HepG2 (cell line): ENCODE measurements at regions not wholly inside any gene's neighbourhood (a gene's known extent, or its start where the extent isn't known, plus 50 kb on each side); places are given as distances from the start of the nearest gene placed in this dataset.

ENCODE experiments used
- ATAC-seq: fragments of 200-7000 bp; cut with Tn5 transposase; 3 replicates; pipeline ENCODE4 v1.9.1; 2020; ENCODE audit warnings: mild to moderate bottlenecking, moderate library complexity
- BruUV-seq: library from RNA; stranded (reverse); fragments of 400-500 nt; replicated peaks from 2 replicates; lab custom pipeline; 2021; lab: Mats Ljungman, UMichigan
- CTCF ChIA-PET: fragments of 300-600 bp; formaldehyde crosslinking; extraction: SDS; loops from one replicate; lab custom pipeline; 2021; ENCODE audit warnings: low total read pairs, inconsistent platforms, low intra/inter-chr PET ratio; lab: Yijun Ruan, JAX
- POLR2A ChIA-PET: fragments of 350-600 bp; sonication (Branson Sonifier 250); formaldehyde crosslinking; loops from one replicate; lab custom pipeline; 2020; ENCODE audit warnings: antibody characterized with exemption, inconsistent platforms; lab: Yijun Ruan, JAX
- DNase-seq: peaks from one replicate; pipeline ENCODE4 v3.0.0-alpha.2; 2015; ENCODE audit warnings: low spot score
- FAIRE-seq: peaks from 3 replicates; lab custom pipeline; 2011; peaks lifted over from hg19 to GRCh38; lab: Jason Lieb, UNC
- H2AFZ ChIP-seq: one replicate; pipeline ENCODE4 v1.6.1; 2011; ENCODE audit warnings: low read length, inconsistent platforms
- H3K27ac ChIP-seq: fragments of 300-600 bp; 3 replicates; pipeline ENCODE4 v1.8.0; 2011; ENCODE audit warnings: mixed run types, mild to moderate bottlenecking, mixed read lengths, low read length, inconsistent platforms; ENCODE audit not compliant: insufficient read depth; ENCODE audit errors: extremely low read length
- H3K27me3 ChIP-seq, 2 experiments: fragments of 200-600 bp in 1 of 2; 2 replicates in 1 of 2; 3 replicates in 1 of 2; pipeline versions ENCODE4 v1.6.0 to v1.8.0; 2011; ENCODE audit warnings: low read length in 2 of 2, mild to moderate bottlenecking in 2 of 2, moderate library complexity in 2 of 2, inconsistent platforms in 1 of 2; ENCODE audit not compliant: insufficient read depth in 2 of 2, control insufficient read depth in 1 of 2
- H3K36me3 ChIP-seq, 2 experiments: fragments of 200-600 bp in 1 of 2; replicated peaks in 1 of 2; 2 replicates in 1 of 2; 3 replicates in 1 of 2; pipeline versions ENCODE4 v1.5.1 to v1.8.0; 2011; ENCODE audit warnings: low read length in 2 of 2, inconsistent platforms in 1 of 2; ENCODE audit not compliant: insufficient read depth in 2 of 2, control insufficient read depth in 1 of 2
- H3K4me1 ChIP-seq: 2 replicates; pipeline ENCODE4 v1.5.1; 2012; ENCODE audit warnings: low read length, inconsistent platforms; ENCODE audit not compliant: insufficient read depth
- H3K4me2 ChIP-seq: 2 replicates; pipeline ENCODE4 v1.6.0; 2011; ENCODE audit warnings: low read depth, low read length, inconsistent platforms
- H3K4me3 ChIP-seq, 3 experiments: fragments of 200-600 bp in 1 of 3; sonication (generic), shearing (Covaris generic) in 1 of 3; replicated peaks in 1 of 3; 2 replicates each; pipeline ENCODE4 v1.5.1; 2011 to 2016; ENCODE audit warnings: low read length in 3 of 3, inconsistent platforms in 2 of 3, low read depth in 2 of 3, mild to moderate bottlenecking in 2 of 3, control low read depth in 1 of 3, mixed read lengths in 1 of 3; ENCODE audit not compliant: insufficient read depth in 1 of 3
- H3K79me2 ChIP-seq: one replicate; pipeline ENCODE4 v1.6.1; 2011; ENCODE audit warnings: low read length, inconsistent platforms; ENCODE audit not compliant: insufficient read depth
- H3K9ac ChIP-seq: 2 replicates; pipeline ENCODE4 v1.6.0; 2011; ENCODE audit warnings: mild to moderate bottlenecking, low read depth, low read length, inconsistent platforms; ENCODE audit not compliant: insufficient read depth
- H3K9me3 ChIP-seq: 2 replicates; pipeline ENCODE4 v1.5.1; 2012; ENCODE audit warnings: mild to moderate bottlenecking, low read length
- H4K20me1 ChIP-seq: 2 replicates; pipeline ENCODE4 v1.6.0; 2011; ENCODE audit warnings: inconsistent platforms, mild to moderate bottlenecking, low read length, moderate library complexity; ENCODE audit not compliant: insufficient read depth
- AGO1 ChIP-seq: fragments of 200-400 bp; formaldehyde crosslinking; IDR thresholded peaks from 2 replicates; pipeline ENCODE4 v1.6.1; 2017; ENCODE audit warnings: mild to moderate bottlenecking, low read depth, low read length, moderate library complexity; ENCODE audit not compliant: poor library complexity, severe bottlenecking
- DDIT3 ChIP-seq: sonication (generic); formaldehyde crosslinking; IDR thresholded peaks from 2 replicates; pipeline ENCODE4 v1.4.0; 2020; ENCODE audit warnings: mild to moderate bottlenecking, missing genetic modification reagents
- ETV5 ChIP-seq: IDR thresholded peaks from 2 replicates; pipeline ENCODE4 v1.6.1; 2018; ENCODE audit warnings: missing biosample characterization, missing genetic modification reagents, inconsistent platforms, borderline replicate concordance
- HNF4A ChIP-seq: sonication (generic); formaldehyde crosslinking; IDR thresholded peaks from 2 replicates; pipeline ENCODE4 v1.4.0; 2020; ENCODE audit warnings: missing genetic modification reagents
- MTA3 ChIP-seq: sonication (generic); formaldehyde crosslinking; IDR thresholded peaks from 2 replicates; pipeline ENCODE4 v1.4.0; 2020; ENCODE audit warnings: missing genetic modification reagents
- NCOR1 ChIP-seq: fragments of 200-600 bp; sonication (generic); IDR thresholded peaks from 2 replicates; pipeline ENCODE4 v1.7.0; 2017; ENCODE audit warnings: antibody characterized with exemption, low read length, borderline replicate concordance
- RARA ChIP-seq: IDR thresholded peaks from 2 replicates; pipeline ENCODE4 v1.6.1; 2016; ENCODE audit warnings: missing genetic modification reagents, missing compliant biosample characterization
- RFXANK ChIP-seq: IDR thresholded peaks from 2 replicates; pipeline ENCODE4 v1.6.1; 2016
- ZBTB3 ChIP-seq: sonication (generic); formaldehyde crosslinking; IDR thresholded peaks from 2 replicates; pipeline ENCODE4 v1.4.0; 2020; ENCODE audit warnings: low read depth, mild to moderate bottlenecking, moderate library complexity, missing genetic modification reagents, borderline replicate concordance
- ZNF17 ChIP-seq: sonication (generic); formaldehyde crosslinking; IDR thresholded peaks from 2 replicates; pipeline ENCODE4 v1.5.0; 2020; ENCODE audit warnings: mild to moderate bottlenecking, missing genetic modification reagents
- ZNF326 ChIP-seq: sonication (generic); formaldehyde crosslinking; IDR thresholded peaks from 2 replicates; pipeline ENCODE4 v1.4.0; 2020; ENCODE audit warnings: missing genetic modification reagents, borderline replicate concordance
- ZNF329 ChIP-seq: sonication (generic); formaldehyde crosslinking; IDR thresholded peaks from 2 replicates; pipeline ENCODE4 v1.9.0; 2021; ENCODE audit warnings: low read depth, mild to moderate bottlenecking, missing genetic modification reagents
- WGBS: methylation state at CpG from one replicate; pipeline ENCODE4 v1.1.6; 2017; ENCODE audit warnings: low lambda C conversion rate; 5-methylcytosine and 5-hydroxymethylcytosine counted together
- in situ Hi-C: cut with HindIII; loops from 2 replicates; pipeline ENCODE4 v1.10.0; 2017; ENCODE audit warnings: low pct_unique_long_range_greater_than_20kb; ENCODE audit not compliant: extremely low pct_ligation_motif_present
- intact Hi-C: fragments of 100-400 bp; cut with micrococcal nuclease; formaldehyde crosslinking; loops from one replicate; pipeline ENCODE4 v1.10.0; 2022; ENCODE audit not compliant: unreplicated experiment
- TF ChIP-seq, protein P1 (sequence below): sonication (generic); formaldehyde crosslinking; IDR thresholded peaks from 2 replicates; pipeline ENCODE4 v1.8.1; 2023; ENCODE audit warnings: mild to moderate bottlenecking, inconsistent platforms, moderate library complexity, missing genetic modification reagents, borderline replicate concordance
- TF ChIP-seq, protein P2 (sequence below), 2 experiments: sonication (generic) in 1 of 2; formaldehyde crosslinking in 1 of 2; IDR thresholded peaks; 2 replicates each; pipeline versions ENCODE4 v1.5.1 to v1.6.1; 2011 to 2020; ENCODE audit warnings: borderline replicate concordance in 1 of 2, low read depth in 1 of 2, low read length in 1 of 2, mild to moderate bottlenecking in 1 of 2, missing genetic modification reagents in 1 of 2, moderate library complexity in 1 of 2
- TF ChIP-seq, protein P3 (sequence below): IDR thresholded peaks from 2 replicates; pipeline ENCODE4 v1.6.1; 2016; ENCODE audit warnings: low read depth, borderline replicate concordance

- TF ChIP-seq, protein P1, sequence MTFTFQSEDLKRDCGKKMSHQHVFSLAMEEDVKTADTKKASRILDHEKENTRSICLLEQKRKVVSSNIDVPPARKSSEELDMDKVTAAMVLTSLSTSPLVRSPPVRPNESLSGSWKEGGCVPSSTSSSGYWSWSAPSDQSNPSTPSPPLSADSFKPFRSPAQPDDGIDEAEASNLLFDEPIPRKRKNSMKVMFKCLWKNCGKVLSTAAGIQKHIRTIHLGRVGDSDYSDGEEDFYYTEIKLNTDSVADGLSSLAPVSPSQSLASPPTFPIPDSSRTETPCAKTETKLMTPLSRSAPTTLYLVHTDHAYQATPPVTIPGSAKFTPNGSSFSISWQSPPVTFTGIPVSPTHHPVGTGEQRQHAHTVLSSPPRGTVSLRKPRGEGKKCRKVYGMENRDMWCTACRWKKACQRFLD (CRISPR knock-in tag) = no peak
- TF ChIP-seq DDIT3 (CRISPR knock-in tag) = no peak
Observed at GRCh38 chr10:16014469-16014868, 154.2 kb upstream of the MINDY3 start (continued).

GRCh38 chr10:16016688-16017087 lies 156.4 kb upstream of the MINDY3 start:
- TF ChIP-seq ETV5 (CRISPR knock-in tag) = no peak
- TF ChIP-seq RARA (CRISPR knock-in tag) = no peak
- TF ChIP-seq, protein P2, sequence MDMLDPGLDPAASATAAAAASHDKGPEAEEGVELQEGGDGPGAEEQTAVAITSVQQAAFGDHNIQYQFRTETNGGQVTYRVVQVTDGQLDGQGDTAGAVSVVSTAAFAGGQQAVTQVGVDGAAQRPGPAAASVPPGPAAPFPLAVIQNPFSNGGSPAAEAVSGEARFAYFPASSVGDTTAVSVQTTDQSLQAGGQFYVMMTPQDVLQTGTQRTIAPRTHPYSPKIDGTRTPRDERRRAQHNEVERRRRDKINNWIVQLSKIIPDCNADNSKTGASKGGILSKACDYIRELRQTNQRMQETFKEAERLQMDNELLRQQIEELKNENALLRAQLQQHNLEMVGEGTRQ (IDR thresholded peaks at IDR 0.05; ENCODE audit: low read depth, low read length) = no peak
- TF ChIP-seq, protein P2 (CRISPR knock-in tag; IDR thresholded peaks at IDR 0.05; ENCODE audit: borderline replicate concordance) = no peak
- TF ChIP-seq ZNF17 (CRISPR knock-in tag) = no peak
- TF ChIP-seq MTA3 (CRISPR knock-in tag) = no peak
- no peak for TF ChIP-seq ZNF326
- TF ChIP-seq ZBTB3 (CRISPR knock-in tag) = no peak
- no peak for TF ChIP-seq HNF4A (CRISPR knock-in tag)
- TF ChIP-seq, protein P3, sequence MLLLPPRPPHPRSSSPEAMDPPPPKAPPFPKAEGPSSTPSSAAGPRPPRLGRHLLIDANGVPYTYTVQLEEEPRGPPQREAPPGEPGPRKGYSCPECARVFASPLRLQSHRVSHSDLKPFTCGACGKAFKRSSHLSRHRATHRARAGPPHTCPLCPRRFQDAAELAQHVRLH (CRISPR knock-in tag) = no peak
- TF ChIP-seq AGO1 = no peak
- TF ChIP-seq ZNF329 (CRISPR knock-in tag) = no peak
- TF ChIP-seq NCOR1 = no peak
- no peak for TF ChIP-seq RFXANK
- POLR2A ChIA-PET = no interaction called here
- in situ Hi-C loops (no loop called here), intact Hi-C loops (no loop called here)
- CTCF ChIA-PET = no interaction called here
- BruUV-seq = no TSS peak
- no peaks in the 10 kb centered on the region for H3K79me2 ChIP-seq
- DNase-seq (no peak), FAIRE-seq (no peak), ATAC-seq (no peak)
- H3K4me1 ChIP-seq = no peaks in the 10 kb centered on the region
- H4K20me1 ChIP-seq = no peaks in the 10 kb centered on the region
- H3K27me3 ChIP-seq = no peaks in the 10 kb centered on the region
- H3K4me2 ChIP-seq = no peak overlapping the region
- no peak overlapping the region for H3K27ac ChIP-seq
- H2AFZ ChIP-seq = no peak overlapping the region
- H3K9ac ChIP-seq = no peak overlapping the region
- peaks cover 19% of the 10 kb centered on the region for H3K9me3 ChIP-seq
- no peak overlapping the region for H3K4me3 ChIP-seq
- no peaks in the 10 kb centered on the region for H3K36me3 ChIP-seq
- 2% methylated on average over 4 of the region's 4 CpGs for WGBS
